SK-N-SH (cell line): ENCODE measurements at regions not wholly inside any gene's neighbourhood (a gene's known extent, or its start where the extent isn't known, plus 50 kb on each side); places are given as distances from the start of the nearest gene placed in this dataset.

Experiments
- CTCF ChIA-PET: fragments of 300-600, 350-600 bp; formaldehyde crosslinking; extraction: SDS; loops from one replicate; lab custom pipeline; 2021; lab: Yijun Ruan, JAX
- POLR2A ChIA-PET: fragments of 350-600 bp; sonication (Branson Sonifier 250); formaldehyde crosslinking; extraction: SDS; loops from one replicate; lab custom pipeline; 2020; ENCODE audit warnings: antibody characterized with exemption, inconsistent platforms; lab: Yijun Ruan, JAX
- DNase-seq: peaks from one replicate; pipeline ENCODE4 v3.0.0; 2012
- H2AFZ ChIP-seq: fragments of 200-600 bp; sonication (generic); 2 replicates; pipeline ENCODE4 v1.8.1; 2016; ENCODE audit warnings: antibody characterized with exemption, mild to moderate bottlenecking, low read depth
- H3F3A ChIP-seq: fragments of 200-600 bp; sonication (generic); replicated peaks from 2 replicates; pipeline ENCODE3; 2016; ENCODE audit warnings: antibody characterized with exemption, mild to moderate bottlenecking; ENCODE audit not compliant: insufficient read depth
- H3K27ac ChIP-seq, 2 experiments: fragments of 200-500 bp in 1 of 2; fragments of 200-600 bp in 1 of 2; sonication (Bioruptor generic) in 1 of 2; sonication (generic), shearing (Covaris generic) in 1 of 2; 2 replicates each; pipeline versions ENCODE4 v1.5.1 to v1.6.1; 2014 to 2016; ENCODE audit warnings: low read depth in 2 of 2, inconsistent platforms in 1 of 2, low read length in 1 of 2, mild to moderate bottlenecking in 1 of 2, mixed read lengths in 1 of 2
- H3K27me3 ChIP-seq: fragments of 200-600 bp; sonication (generic), shearing (Covaris generic); 2 replicates; pipeline ENCODE4 v1.6.1; 2016; ENCODE audit warnings: mixed run types; ENCODE audit not compliant: insufficient read depth
- H3K36me3 ChIP-seq, 2 experiments: fragments of 200-500 bp in 1 of 2; fragments of 200-600 bp in 1 of 2; sonication (Bioruptor generic) in 1 of 2; sonication (generic) in 1 of 2; replicated peaks in 1 of 2; 2 replicates each; pipeline versions ENCODE3 to v1.5.1; 2014 to 2016; ENCODE audit warnings: low read length in 1 of 2, mild to moderate bottlenecking in 1 of 2; ENCODE audit not compliant: insufficient read depth in 2 of 2, control insufficient read depth in 1 of 2
- H3K4me1 ChIP-seq, 2 experiments: fragments of 200-500 bp in 1 of 2; fragments of 200-600 bp in 1 of 2; sonication (Bioruptor generic) in 1 of 2; sonication (generic), shearing (Covaris generic) in 1 of 2; 2 replicates each; pipeline versions ENCODE4 v1.5.1 to v1.6.1; 2014 to 2016; ENCODE audit warnings: low read depth in 1 of 2, low read length in 1 of 2, mixed run types in 1 of 2; ENCODE audit not compliant: insufficient read depth in 2 of 2, control insufficient read depth in 1 of 2
- H3K4me2 ChIP-seq: fragments of 200-600 bp; sonication (generic), shearing (Covaris generic); 2 replicates; pipeline ENCODE4 v1.6.1; 2017; ENCODE audit warnings: mixed run types
- H3K4me3 ChIP-seq, 2 experiments: fragments of 200-500 bp in 1 of 2; fragments of 200-600 bp in 1 of 2; sonication (Bioruptor generic) in 1 of 2; sonication (generic), shearing (Covaris generic) in 1 of 2; 2 replicates each; pipeline versions ENCODE4 v1.5.1 to v1.8.1; 2014 to 2016; ENCODE audit warnings: low read depth in 2 of 2, inconsistent platforms in 1 of 2, low read length in 1 of 2, mild to moderate bottlenecking in 1 of 2, mixed read lengths in 1 of 2, moderate library complexity in 1 of 2
- H3K79me2 ChIP-seq: fragments of 200-600 bp; sonication (generic); 2 replicates; pipeline ENCODE4 v1.8.1; 2017; ENCODE audit warnings: mild to moderate bottlenecking; ENCODE audit not compliant: insufficient read depth
- H3K9ac ChIP-seq: fragments of 200-600 bp; sonication (generic); 2 replicates; pipeline ENCODE4 v1.6.1; 2017; ENCODE audit warnings: mixed run types
- H3K9me2 ChIP-seq: fragments of 200-600 bp; sonication (generic); 2 replicates; pipeline ENCODE4 v1.6.1; 2017; ENCODE audit warnings: mixed run types
- H3K9me3 ChIP-seq: fragments of 200-600 bp; sonication (generic); 2 replicates; pipeline ENCODE4 v1.6.1; 2017; ENCODE audit warnings: mixed run types, mild to moderate bottlenecking, moderate library complexity
- H4K20me1 ChIP-seq: fragments of 200-600 bp; sonication (generic); 2 replicates; pipeline ENCODE4 v1.6.1; 2017; ENCODE audit warnings: mild to moderate bottlenecking, mixed run types; ENCODE audit not compliant: insufficient read depth
- EP300 ChIP-seq, 2 experiments: IDR thresholded peaks; 2 replicates each; pipeline versions ENCODE4 v1.4.0 to v1.6.1; 2012; ENCODE audit warnings: borderline replicate concordance in 1 of 2, low read depth in 1 of 2, low read length in 1 of 2
- GABPA ChIP-seq: IDR thresholded peaks from 2 replicates; pipeline ENCODE4 v1.4.0; 2012; ENCODE audit warnings: low read depth, mild to moderate bottlenecking
- GATA2 ChIP-seq: sonication (generic); formaldehyde crosslinking; IDR thresholded peaks from 2 replicates; pipeline ENCODE4 v1.5.0; 2020; ENCODE audit warnings: mild to moderate bottlenecking, missing genetic modification reagents
- JUND ChIP-seq: IDR thresholded peaks from 2 replicates; pipeline ENCODE4 v1.4.0; 2012
- MEF2A ChIP-seq: IDR thresholded peaks from 2 replicates; pipeline ENCODE4 v1.4.0; 2012; ENCODE audit warnings: low read depth, borderline replicate concordance
- NFIC ChIP-seq: IDR thresholded peaks from 2 replicates; pipeline ENCODE4 v1.4.0; 2012; ENCODE audit warnings: borderline replicate concordance
- POLR2AphosphoS5 ChIP-seq: IDR thresholded peaks from 2 replicates; pipeline ENCODE4 v1.6.1; 2012; ENCODE audit warnings: low read depth, low read length
- RCOR1 ChIP-seq: fragments of 150-350 bp; IDR thresholded peaks from 2 replicates; pipeline ENCODE4 v1.6.1; 2017; ENCODE audit warnings: antibody characterized with exemption, low read length
- RXRA ChIP-seq: IDR thresholded peaks from 2 replicates; pipeline ENCODE4 v1.4.0; 2012; ENCODE audit warnings: low read depth, mild to moderate bottlenecking, borderline replicate concordance
- TAF1 ChIP-seq: IDR thresholded peaks from 2 replicates; pipeline ENCODE4 v1.6.1; 2012; ENCODE audit warnings: low read depth, mild to moderate bottlenecking, low read length, moderate library complexity, borderline replicate concordance
- TCF12 ChIP-seq: IDR thresholded peaks from 2 replicates; pipeline ENCODE4 v1.4.0; 2012
- WGBS: methylation state at CpG from one replicate; pipeline ENCODE4 v1.1.6; 2017; ENCODE audit warnings: low lambda C conversion rate; 5-methylcytosine and 5-hydroxymethylcytosine counted together
- TF ChIP-seq, protein P1 (sequence below): fragments of 200-600 bp; sonication (generic); IDR thresholded peaks from 2 replicates; pipeline ENCODE4 v1.6.1; 2017; ENCODE audit warnings: antibody characterized with exemption, mild to moderate bottlenecking, moderate library complexity
- TF ChIP-seq, protein P2 (sequence below): IDR thresholded peaks from 2 replicates; pipeline ENCODE4; 2012
- TF ChIP-seq, protein P3 (sequence below): IDR thresholded peaks from 2 replicates; pipeline ENCODE4 v1.6.1; 2012; ENCODE audit warnings: mild to moderate bottlenecking, low read depth, low read length, moderate library complexity
- TF ChIP-seq, protein P4 (sequence below): IDR thresholded peaks from 2 replicates; pipeline ENCODE4 v1.4.0; 2012; ENCODE audit warnings: low read depth

DNA sequence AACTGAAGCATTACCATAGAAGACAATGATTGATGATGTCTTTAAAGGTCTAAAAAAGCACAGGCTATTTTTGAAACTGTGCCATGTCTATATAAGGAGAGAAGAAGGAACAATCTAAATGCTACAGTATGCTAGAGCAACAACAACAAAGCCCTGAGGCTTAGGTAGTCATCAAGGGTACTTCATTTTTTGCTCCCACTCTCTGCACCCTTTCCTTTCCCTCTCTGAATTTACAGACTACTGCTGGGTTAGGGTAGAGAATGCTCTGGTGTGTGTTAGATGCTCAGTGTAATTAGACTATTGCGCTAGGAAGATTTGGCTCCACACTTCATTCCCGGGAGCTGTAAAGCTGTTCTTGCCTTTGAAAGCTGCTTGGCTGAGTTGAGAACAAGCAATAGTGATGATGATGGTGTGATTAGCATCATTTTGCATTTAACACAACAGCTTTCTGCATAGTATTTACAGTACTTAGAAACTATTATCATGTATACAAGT is 1262.5 kb upstream of the CITED2 start:
- Histone ChIP-seq H3K9me3 (no peaks in the 10 kb centered on the region; the same call in 1 of the 2 replicates), H2AFZ (peak overlapping the region; percentile 59; the same call in 1 of the 2 replicates), H3K4me3 (no peak overlapping the region), H3K27ac (peak overlapping the region; percentile 56 to 63; a peak in 3 of 4 replicates), H3K79me2 (peaks cover 30% of the 10 kb centered on the region), H3K36me3 (peaks cover 7 to 9% of the 10 kb centered on the region in 2 experiments), H3K27me3 (no peaks in the 10 kb centered on the region), H3F3A (peaks cover 15% of the 10 kb centered on the region), H3K9ac (no peak overlapping the region), H3K4me2 (peak overlapping the region; percentile 60; the same call in 1 of the 2 replicates), H3K4me1 (peaks cover 0 to 12% of the 10 kb centered on the region in 2 experiments; a peak in 2 of 4 replicates), H3K9me2 (no peaks in the 10 kb centered on the region), H4K20me1 (no peaks in the 10 kb centered on the region)
- ChIA-PET POLR2A (no interaction called here), CTCF (no interaction called here)
- no peak for DNase-seq
- WGBS: 39% methylated on average over 2 of the region's 2 CpGs
- no peak for TF ChIP-seq GATA2 (CRISPR knock-in tag)
- TF ChIP-seq, protein P1, sequence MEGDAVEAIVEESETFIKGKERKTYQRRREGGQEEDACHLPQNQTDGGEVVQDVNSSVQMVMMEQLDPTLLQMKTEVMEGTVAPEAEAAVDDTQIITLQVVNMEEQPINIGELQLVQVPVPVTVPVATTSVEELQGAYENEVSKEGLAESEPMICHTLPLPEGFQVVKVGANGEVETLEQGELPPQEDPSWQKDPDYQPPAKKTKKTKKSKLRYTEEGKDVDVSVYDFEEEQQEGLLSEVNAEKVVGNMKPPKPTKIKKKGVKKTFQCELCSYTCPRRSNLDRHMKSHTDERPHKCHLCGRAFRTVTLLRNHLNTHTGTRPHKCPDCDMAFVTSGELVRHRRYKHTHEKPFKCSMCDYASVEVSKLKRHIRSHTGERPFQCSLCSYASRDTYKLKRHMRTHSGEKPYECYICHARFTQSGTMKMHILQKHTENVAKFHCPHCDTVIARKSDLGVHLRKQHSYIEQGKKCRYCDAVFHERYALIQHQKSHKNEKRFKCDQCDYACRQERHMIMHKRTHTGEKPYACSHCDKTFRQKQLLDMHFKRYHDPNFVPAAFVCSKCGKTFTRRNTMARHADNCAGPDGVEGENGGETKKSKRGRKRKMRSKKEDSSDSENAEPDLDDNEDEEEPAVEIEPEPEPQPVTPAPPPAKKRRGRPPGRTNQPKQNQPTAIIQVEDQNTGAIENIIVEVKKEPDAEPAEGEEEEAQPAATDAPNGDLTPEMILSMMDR: no peak
- TF ChIP-seq NFIC: 0 out of 2 replicates have a peak, but pooled peaks have one; percentile 7
- no peak for TF ChIP-seq RXRA
- TF ChIP-seq, protein P2, sequence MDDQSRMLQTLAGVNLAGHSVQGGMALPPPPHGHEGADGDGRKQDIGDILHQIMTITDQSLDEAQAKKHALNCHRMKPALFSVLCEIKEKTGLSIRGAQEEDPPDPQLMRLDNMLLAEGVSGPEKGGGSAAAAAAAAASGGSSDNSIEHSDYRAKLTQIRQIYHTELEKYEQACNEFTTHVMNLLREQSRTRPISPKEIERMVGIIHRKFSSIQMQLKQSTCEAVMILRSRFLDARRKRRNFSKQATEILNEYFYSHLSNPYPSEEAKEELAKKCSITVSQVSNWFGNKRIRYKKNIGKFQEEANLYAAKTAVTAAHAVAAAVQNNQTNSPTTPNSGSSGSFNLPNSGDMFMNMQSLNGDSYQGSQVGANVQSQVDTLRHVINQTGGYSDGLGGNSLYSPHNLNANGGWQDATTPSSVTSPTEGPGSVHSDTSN: peak; percentile 55
- 0 out of 2 replicates have a peak, but pooled peaks have one; percentile 24 for TF ChIP-seq MEF2A
- no peak for TF ChIP-seq TCF12

DNA sequence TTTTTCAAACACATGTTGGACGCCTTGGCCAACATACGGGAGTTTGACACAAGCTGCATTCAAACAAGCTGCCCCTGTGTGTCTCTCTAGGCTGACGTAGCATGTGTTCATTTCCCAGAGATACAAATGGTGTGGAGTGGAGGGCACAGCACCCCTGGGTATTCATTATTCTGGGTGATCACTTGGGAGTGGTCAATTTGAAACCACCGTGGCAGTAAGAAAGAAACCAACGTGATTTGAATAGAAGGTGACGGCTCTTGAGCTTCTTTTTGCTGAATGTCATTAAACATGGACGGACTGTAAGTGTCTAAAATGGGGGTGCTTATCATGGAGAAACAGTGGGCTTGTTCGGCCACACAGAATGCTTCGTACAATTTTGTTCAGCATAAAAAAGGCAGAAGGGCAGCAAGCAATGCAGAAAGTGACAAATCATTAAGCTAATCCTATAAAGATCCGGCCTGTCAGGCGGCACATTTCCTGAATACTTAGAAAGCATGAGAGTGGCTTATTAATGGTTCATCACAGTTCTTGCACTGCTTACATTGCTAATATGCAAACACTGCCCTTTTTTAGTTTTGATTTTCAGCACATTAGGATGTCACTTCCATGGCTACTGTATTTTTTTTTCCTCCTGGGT is 1261.9 kb upstream of the CITED2 start:
- H3K79me2 ChIP-seq: peaks cover 26% of the 10 kb centered on the region

More for the DNA sequence above, 1261.9 kb upstream of the CITED2 start:
- H3K9me2 ChIP-seq: no peaks in the 10 kb centered on the region
- H3K27me3 ChIP-seq: no peaks in the 10 kb centered on the region
- no peaks in the 10 kb centered on the region for H4K20me1 ChIP-seq
- H3K4me2 ChIP-seq: peak overlapping the region; percentile 60; the same call in 1 of the 2 replicates
- no peaks in the 10 kb centered on the region; the same call in 1 of the 2 replicates for H3K9me3 ChIP-seq
- no peak for DNase-seq
- peak overlapping the region; percentile 59; the same call in 1 of the 2 replicates for H2AFZ ChIP-seq
- TF ChIP-seq JUND: no peak
- no peak for TF ChIP-seq GABPA
- no peak for TF ChIP-seq EP300 (IDR thresholded peaks at IDR 0.05; ENCODE audit: borderline replicate concordance in 1 of 2, low read depth in 1 of 2, low read length in 1 of 2)
- TF ChIP-seq, protein P3, sequence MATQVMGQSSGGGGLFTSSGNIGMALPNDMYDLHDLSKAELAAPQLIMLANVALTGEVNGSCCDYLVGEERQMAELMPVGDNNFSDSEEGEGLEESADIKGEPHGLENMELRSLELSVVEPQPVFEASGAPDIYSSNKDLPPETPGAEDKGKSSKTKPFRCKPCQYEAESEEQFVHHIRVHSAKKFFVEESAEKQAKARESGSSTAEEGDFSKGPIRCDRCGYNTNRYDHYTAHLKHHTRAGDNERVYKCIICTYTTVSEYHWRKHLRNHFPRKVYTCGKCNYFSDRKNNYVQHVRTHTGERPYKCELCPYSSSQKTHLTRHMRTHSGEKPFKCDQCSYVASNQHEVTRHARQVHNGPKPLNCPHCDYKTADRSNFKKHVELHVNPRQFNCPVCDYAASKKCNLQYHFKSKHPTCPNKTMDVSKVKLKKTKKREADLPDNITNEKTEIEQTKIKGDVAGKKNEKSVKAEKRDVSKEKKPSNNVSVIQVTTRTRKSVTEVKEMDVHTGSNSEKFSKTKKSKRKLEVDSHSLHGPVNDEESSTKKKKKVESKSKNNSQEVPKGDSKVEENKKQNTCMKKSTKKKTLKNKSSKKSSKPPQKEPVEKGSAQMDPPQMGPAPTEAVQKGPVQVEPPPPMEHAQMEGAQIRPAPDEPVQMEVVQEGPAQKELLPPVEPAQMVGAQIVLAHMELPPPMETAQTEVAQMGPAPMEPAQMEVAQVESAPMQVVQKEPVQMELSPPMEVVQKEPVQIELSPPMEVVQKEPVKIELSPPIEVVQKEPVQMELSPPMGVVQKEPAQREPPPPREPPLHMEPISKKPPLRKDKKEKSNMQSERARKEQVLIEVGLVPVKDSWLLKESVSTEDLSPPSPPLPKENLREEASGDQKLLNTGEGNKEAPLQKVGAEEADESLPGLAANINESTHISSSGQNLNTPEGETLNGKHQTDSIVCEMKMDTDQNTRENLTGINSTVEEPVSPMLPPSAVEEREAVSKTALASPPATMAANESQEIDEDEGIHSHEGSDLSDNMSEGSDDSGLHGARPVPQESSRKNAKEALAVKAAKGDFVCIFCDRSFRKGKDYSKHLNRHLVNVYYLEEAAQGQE: no peak
- TF ChIP-seq RCOR1: no peak
- TF ChIP-seq TAF1: no peak
- TF ChIP-seq POLR2AphosphoS5: no peak
- TF ChIP-seq, protein P4, sequence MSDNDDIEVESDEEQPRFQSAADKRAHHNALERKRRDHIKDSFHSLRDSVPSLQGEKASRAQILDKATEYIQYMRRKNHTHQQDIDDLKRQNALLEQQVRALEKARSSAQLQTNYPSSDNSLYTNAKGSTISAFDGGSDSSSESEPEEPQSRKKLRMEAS: no peak
- TF ChIP-seq RXRA: no peak
- H3K27ac ChIP-seq: peak overlapping the region; percentile 56 to 63; a peak in 3 of 4 replicates
- WGBS: 37% methylated on average over 11 of the region's 11 CpGs
- POLR2A ChIA-PET: no interaction called here
- no peak overlapping the region; the same call in 1 of the 2 replicates for H3K9ac ChIP-seq
- CTCF ChIA-PET: no interaction called here
- H3K36me3 ChIP-seq: peaks cover 2 to 6% of the 10 kb centered on the region in 2 experiments
- peaks cover 15% of the 10 kb centered on the region for H3F3A ChIP-seq
- H3K4me3 ChIP-seq: no peak overlapping the region
- H3K4me1 ChIP-seq: peaks cover 0 to 12% of the 10 kb centered on the region in 2 experiments; a peak in 2 of 4 replicates
